ENCODE measurements at regions not wholly inside any gene's neighbourhood (a gene's known extent, or its start where the extent isn't known, plus 50 kb on each side); places are given as distances from the start of the nearest gene placed in this dataset.
"Not testable (repeated sequence)": the region's sequence is repeated elsewhere in the genome, so short reads cannot be mapped to it uniquely, and the experiment has no call there.

DNA sequence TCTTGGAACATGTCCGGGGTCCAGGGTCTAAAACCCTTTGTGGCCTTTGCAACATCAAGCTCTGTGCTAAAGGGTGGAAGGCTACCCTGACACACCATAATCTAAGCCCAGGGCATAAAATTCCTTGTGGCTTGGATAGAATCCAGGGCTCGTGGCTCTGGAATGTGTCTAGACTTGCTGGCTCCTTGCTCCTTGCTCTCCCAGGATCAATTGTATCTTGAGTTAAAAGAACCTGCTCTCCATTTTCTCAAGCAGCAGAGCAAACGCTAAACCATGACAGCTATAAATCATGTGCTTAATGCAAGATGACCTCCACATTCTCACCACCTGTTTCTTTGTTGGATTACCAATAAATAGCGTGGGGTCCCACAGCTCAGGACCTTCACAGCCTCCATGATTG, 1140.9 kb upstream of the TMPRSS15 start:
- TF ChIP-seq, protein P1, sequence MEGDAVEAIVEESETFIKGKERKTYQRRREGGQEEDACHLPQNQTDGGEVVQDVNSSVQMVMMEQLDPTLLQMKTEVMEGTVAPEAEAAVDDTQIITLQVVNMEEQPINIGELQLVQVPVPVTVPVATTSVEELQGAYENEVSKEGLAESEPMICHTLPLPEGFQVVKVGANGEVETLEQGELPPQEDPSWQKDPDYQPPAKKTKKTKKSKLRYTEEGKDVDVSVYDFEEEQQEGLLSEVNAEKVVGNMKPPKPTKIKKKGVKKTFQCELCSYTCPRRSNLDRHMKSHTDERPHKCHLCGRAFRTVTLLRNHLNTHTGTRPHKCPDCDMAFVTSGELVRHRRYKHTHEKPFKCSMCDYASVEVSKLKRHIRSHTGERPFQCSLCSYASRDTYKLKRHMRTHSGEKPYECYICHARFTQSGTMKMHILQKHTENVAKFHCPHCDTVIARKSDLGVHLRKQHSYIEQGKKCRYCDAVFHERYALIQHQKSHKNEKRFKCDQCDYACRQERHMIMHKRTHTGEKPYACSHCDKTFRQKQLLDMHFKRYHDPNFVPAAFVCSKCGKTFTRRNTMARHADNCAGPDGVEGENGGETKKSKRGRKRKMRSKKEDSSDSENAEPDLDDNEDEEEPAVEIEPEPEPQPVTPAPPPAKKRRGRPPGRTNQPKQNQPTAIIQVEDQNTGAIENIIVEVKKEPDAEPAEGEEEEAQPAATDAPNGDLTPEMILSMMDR (conservative IDR thresholded peaks at IDR 0.05 in 1 of 2, IDR thresholded peaks at IDR 0.05 in 1 of 2; ENCODE audit: extremely low read depth in 1 of 2, insufficient read depth in 1 of 2, low read depth in 1 of 2, low read length in 2 of 2), result not testable (repeated sequence)
- TF ChIP-seq EZH2 (IDR thresholded peaks at IDR 0.05; ENCODE audit: borderline replicate concordance, low read length), result not testable (repeated sequence)

Measured in mammary epithelial cell (primary cell).